ENCODE measurements at regions not wholly inside any gene's neighbourhood (a gene's known extent, or its start where the extent isn't known, plus 50 kb on each side); places are given as distances from the start of the nearest gene placed in this dataset.

GRCh38 chr13:53494406-53494805 is 465.8 kb downstream of the OLFM4 start:
- no peaks in the 10 kb centered on the region for H3K36me3 ChIP-seq
- no peaks in the 10 kb centered on the region for H3K9me3 ChIP-seq
- intact Hi-C loops (cut with DNase I; ENCODE audit: low total_unique reads): no loop called here
- H3K4me3 ChIP-seq: no peak overlapping the region
- H3K4me1 ChIP-seq: no peaks in the 10 kb centered on the region
- DNase-seq: no peak
- no peaks in the 10 kb centered on the region for H3K27me3 ChIP-seq
- H3K27ac ChIP-seq: no peak overlapping the region
- TF ChIP-seq, protein P1, sequence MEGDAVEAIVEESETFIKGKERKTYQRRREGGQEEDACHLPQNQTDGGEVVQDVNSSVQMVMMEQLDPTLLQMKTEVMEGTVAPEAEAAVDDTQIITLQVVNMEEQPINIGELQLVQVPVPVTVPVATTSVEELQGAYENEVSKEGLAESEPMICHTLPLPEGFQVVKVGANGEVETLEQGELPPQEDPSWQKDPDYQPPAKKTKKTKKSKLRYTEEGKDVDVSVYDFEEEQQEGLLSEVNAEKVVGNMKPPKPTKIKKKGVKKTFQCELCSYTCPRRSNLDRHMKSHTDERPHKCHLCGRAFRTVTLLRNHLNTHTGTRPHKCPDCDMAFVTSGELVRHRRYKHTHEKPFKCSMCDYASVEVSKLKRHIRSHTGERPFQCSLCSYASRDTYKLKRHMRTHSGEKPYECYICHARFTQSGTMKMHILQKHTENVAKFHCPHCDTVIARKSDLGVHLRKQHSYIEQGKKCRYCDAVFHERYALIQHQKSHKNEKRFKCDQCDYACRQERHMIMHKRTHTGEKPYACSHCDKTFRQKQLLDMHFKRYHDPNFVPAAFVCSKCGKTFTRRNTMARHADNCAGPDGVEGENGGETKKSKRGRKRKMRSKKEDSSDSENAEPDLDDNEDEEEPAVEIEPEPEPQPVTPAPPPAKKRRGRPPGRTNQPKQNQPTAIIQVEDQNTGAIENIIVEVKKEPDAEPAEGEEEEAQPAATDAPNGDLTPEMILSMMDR (IDR thresholded peaks at IDR 0.05): no peak

DNA sequence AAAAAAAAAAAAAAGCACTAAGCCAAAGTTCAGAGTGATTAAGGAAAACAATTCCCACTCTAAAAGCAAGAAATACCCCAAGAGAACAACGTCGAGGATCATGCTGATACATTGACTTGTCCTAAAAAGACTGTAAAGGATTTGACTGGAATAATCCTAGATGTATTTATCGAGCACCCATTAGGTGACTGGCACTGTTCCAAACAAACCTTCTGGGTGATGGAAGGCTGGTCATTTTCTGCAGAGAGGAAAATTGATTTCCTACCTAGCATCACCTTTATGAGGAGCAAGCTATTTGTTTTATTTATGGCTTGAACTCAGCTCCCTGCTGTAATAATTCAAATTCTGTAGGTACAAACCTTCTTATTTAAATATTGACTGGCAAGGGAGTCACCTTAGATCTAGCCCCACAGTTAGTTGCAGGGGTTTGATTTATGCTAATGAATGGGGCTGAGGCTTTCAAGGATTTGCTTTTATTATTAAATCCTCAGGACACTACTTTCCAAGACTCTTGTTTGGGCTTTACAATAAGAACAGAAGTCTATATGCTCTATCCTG is 471.0 kb downstream of the OLFM4 start:
- no peaks in the 10 kb centered on the region for H3K4me1 ChIP-seq
- intact Hi-C loops (cut with DNase I; ENCODE audit: low total_unique reads): no loop called here
- H3K9me3 ChIP-seq: no peaks in the 10 kb centered on the region
- no peak overlapping the region for H3K4me3 ChIP-seq
- no peaks in the 10 kb centered on the region for H3K36me3 ChIP-seq
- H3K27me3 ChIP-seq: no peaks in the 10 kb centered on the region
- no peak overlapping the region for H3K27ac ChIP-seq
- TF ChIP-seq, protein P1 (IDR thresholded peaks at IDR 0.05): no peak
- DNase-seq: no peak

GRCh38 chr13:53501387-53501786 is 472.8 kb downstream of the OLFM4 start:
- TF ChIP-seq, protein P1 (IDR thresholded peaks at IDR 0.05): no peak
- H3K4me1 ChIP-seq: no peaks in the 10 kb centered on the region
- no peaks in the 10 kb centered on the region for H3K27me3 ChIP-seq
- H3K36me3 ChIP-seq: no peaks in the 10 kb centered on the region
- H3K4me3 ChIP-seq: no peak overlapping the region
- H3K9me3 ChIP-seq: no peaks in the 10 kb centered on the region
- DNase-seq: no peak
- intact Hi-C loops (cut with DNase I; ENCODE audit: low total_unique reads): no loop called here
- H3K27ac ChIP-seq: no peak overlapping the region

DNA sequence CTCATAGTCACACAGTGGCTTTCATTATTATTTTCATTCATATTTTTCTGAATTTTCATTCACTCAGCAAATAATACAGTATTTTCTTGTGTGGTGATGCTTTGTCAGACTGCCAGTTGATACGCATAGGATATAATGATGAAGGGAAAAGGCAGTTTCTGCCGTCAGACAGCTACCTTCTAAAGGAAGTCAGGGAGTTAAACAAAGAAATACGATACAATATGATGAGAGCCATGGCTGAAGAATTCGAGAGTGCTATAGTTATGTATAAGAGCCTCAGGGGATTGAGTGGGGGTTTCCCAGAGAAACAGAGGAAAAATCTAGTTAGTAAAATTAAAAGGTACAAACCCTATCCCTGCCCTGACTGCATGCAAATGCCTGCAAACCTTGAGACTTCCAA is 479.1 kb downstream of the OLFM4 start:
- no peak for DNase-seq
- intact Hi-C loops (cut with DNase I; ENCODE audit: low total_unique reads): no loop called here
- no peaks in the 10 kb centered on the region for H3K27me3 ChIP-seq
- H3K36me3 ChIP-seq: no peaks in the 10 kb centered on the region
- no peaks in the 10 kb centered on the region for H3K4me1 ChIP-seq
- TF ChIP-seq, protein P1 (IDR thresholded peaks at IDR 0.05): no peak
- H3K9me3 ChIP-seq: no peaks in the 10 kb centered on the region
- no peak overlapping the region for H3K4me3 ChIP-seq
- H3K27ac ChIP-seq: no peak overlapping the region

DNA sequence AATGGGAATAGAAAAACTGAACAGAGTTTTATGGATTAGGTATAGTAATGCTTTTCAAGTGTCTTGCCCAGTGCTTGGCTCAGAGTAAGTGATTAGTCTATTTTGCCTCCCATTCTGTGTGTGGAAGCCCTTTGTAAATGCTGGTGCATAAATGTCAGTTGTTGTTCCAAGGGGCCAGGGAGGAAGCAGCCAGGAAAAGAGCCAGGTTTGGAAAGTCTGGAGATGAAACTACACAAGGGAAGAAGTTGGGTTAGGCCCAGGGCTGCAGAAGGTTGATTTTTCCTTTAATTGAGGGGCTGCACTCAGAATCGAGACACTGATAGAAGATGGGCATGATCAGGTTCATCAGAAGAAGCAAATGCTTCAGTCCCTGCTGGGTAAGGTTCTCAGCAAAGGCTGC is 484.0 kb downstream of the OLFM4 start:
- no peak for DNase-seq
- Histone ChIP-seq H3K27me3 (no peaks in the 10 kb centered on the region), H3K27ac (no peak overlapping the region), H3K9me3 (no peaks in the 10 kb centered on the region), H3K4me1 (no peaks in the 10 kb centered on the region), H3K36me3 (no peaks in the 10 kb centered on the region), H3K4me3 (no peak overlapping the region)
- intact Hi-C loops (cut with DNase I; ENCODE audit: low total_unique reads): no loop called here
- TF ChIP-seq, protein P1 (IDR thresholded peaks at IDR 0.05): no peak

DNA sequence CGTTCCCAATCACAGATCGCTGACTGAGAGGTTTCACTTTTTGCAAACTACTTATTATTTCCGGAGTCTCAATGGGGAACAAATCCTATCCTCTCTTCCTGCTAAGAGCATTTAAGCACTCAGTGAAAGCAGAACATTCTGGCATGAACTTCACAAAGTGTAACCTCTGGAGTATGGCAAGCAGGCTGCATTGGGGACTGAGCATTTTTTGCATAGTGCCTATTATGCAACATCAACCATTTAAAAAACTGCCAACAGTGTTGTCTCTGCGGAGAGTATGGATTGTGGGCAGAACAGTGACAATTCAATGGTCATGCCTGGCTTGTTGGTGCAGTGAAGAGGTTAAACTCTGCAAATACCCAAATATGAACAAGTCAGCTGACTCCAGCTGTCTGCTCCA is 484.6 kb downstream of the OLFM4 start:
- intact Hi-C loops (cut with DNase I; ENCODE audit: low total_unique reads): no loop called here
- no peaks in the 10 kb centered on the region for H3K9me3 ChIP-seq
- H3K4me1 ChIP-seq: no peaks in the 10 kb centered on the region
- no peaks in the 10 kb centered on the region for H3K36me3 ChIP-seq
- H3K27ac ChIP-seq: no peak overlapping the region
- TF ChIP-seq, protein P1 (IDR thresholded peaks at IDR 0.05): no peak
- no peak overlapping the region for H3K4me3 ChIP-seq
- no peak for DNase-seq
- H3K27me3 ChIP-seq: no peaks in the 10 kb centered on the region

Data from tibial artery (tissue), 4 donors.